Fibroblast of lung (primary cell): ENCODE measurements at regions not wholly inside any gene's neighbourhood (a gene's known extent, or its start where the extent isn't known, plus 50 kb on each side); places are given as distances from the start of the nearest gene placed in this dataset.

Experiments used
- CTCF ChIP-seq, 2 donors: IDR thresholded peaks in 1 of 2; conservative IDR thresholded peaks in 1 of 2; 1 replicate in 1 of 2; 2 replicates in 1 of 2; pipeline ENCODE4 v1.5.1; 2011 to 2012; ENCODE audit warnings: low read length in 2 of 2, control low read depth in 1 of 2, inconsistent platforms in 1 of 2, low read depth in 1 of 2, mild to moderate bottlenecking in 1 of 2
- EZH2 ChIP-seq: IDR thresholded peaks from 2 replicates; pipeline ENCODE4 v1.5.1; 2012; ENCODE audit warnings: low read length, control low read depth, mild to moderate bottlenecking; ENCODE audit errors: missing control alignments

DNA sequence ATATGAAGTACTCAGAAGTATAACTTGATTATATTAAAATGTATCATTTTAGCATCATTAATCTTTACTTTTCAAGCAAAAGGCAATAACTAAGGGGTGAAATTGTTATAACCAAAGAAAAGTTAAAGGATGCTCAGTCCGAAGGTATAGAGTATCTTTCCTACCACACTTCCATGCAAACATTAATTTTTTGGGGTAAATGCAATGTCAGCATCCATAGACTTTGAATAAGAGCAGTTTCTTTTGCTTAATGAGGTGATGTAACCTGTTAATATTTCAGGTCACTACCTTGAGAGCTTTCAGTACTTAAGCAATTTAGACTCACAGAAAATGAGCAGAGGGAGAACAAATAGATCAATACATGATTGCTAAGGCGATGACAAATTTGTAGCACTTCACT, 1093.5 kb downstream of the PLA2G4A start:
- TF ChIP-seq EZH2 (no peak), CTCF (conservative IDR thresholded peaks at IDR 0.05 in 1 of 2, IDR thresholded peaks at IDR 0.05 in 1 of 2; ENCODE audit: low read depth in 1 of 2, low read length in 2 of 2) (no peak)
